Heart left ventricle (tissue), 13 donors: ENCODE measurements at regions not wholly inside any gene's neighbourhood (a gene's known extent, or its start where the extent isn't known, plus 50 kb on each side); places are given as distances from the start of the nearest gene placed in this dataset.

ENCODE experiments used
- POLR2A ChIP-seq, 2 donors: fragments of 450-650 bp; IDR thresholded peaks; one replicate each; pipeline ENCODE4 v1.6.1; 2017; ENCODE audit warnings: antibody characterized with exemption in 2 of 2, mild to moderate bottlenecking in 2 of 2, moderate library complexity in 2 of 2
- TF ChIP-seq, protein P1 (sequence below), 12 donors: fragments of 200-600 bp; sonication (generic) in 4 of 12; IDR thresholded peaks; one replicate each; pipeline versions ENCODE4 v1.5.0 to v1.8.0; 2018 to 2022; ENCODE audit warnings: antibody characterized with exemption in 12 of 12, mild to moderate bottlenecking in 5 of 12
- donor health status: ischemic (EF 13 %, LVEDD 7.1; RV severe dilation, severe dysfunction).
- donor health status: DM: no; HTN: yes; CAD: no.
- donor health status: DM: no; HTN: no; CAD: no.
- donor health status: ischemic (EF 25% LVEDD 6.9; RV normal size, moderate dysfunction).
- donor health status: ischemic (EF 25% LVEDD 5.7; RV mildly dilated, moderate dysfunction).
- donor health status: ischemic (EF 35%, LVEDD 5.7; RV mildly dilated, moderate dysfunction).
- donor health status: nonischemic (EF 11% LVEDD 7.7; RV severe dilation, severe dysfunction).
- donor health status: DM: yes; HTN: yes; CAD: no.
- donor health status: PGD.
- donor health status: ischemic (EF 29% LVEDD 5.4; RV normal size, mild dysfunction).
- donor health status: nonischemic (EF 23%, LVEDD 6.1; RV moderate dilation, normal function).

GRCh38 chr20:12670301-12670700 lies 338.5 kb upstream of the SPTLC3 start:
- TF ChIP-seq, protein P1, sequence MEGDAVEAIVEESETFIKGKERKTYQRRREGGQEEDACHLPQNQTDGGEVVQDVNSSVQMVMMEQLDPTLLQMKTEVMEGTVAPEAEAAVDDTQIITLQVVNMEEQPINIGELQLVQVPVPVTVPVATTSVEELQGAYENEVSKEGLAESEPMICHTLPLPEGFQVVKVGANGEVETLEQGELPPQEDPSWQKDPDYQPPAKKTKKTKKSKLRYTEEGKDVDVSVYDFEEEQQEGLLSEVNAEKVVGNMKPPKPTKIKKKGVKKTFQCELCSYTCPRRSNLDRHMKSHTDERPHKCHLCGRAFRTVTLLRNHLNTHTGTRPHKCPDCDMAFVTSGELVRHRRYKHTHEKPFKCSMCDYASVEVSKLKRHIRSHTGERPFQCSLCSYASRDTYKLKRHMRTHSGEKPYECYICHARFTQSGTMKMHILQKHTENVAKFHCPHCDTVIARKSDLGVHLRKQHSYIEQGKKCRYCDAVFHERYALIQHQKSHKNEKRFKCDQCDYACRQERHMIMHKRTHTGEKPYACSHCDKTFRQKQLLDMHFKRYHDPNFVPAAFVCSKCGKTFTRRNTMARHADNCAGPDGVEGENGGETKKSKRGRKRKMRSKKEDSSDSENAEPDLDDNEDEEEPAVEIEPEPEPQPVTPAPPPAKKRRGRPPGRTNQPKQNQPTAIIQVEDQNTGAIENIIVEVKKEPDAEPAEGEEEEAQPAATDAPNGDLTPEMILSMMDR (IDR thresholded peaks at IDR 0.05): no peak
- no peak for TF ChIP-seq POLR2A (IDR thresholded peaks at IDR 0.05)
